GM21619 (cell line): ENCODE measurements at regions not wholly inside any gene's neighbourhood (a gene's known extent, or its start where the extent isn't known, plus 50 kb on each side); places are given as distances from the start of the nearest gene placed in this dataset.

Source experiments
- ATAC-seq: cut with Tn5 transposase; IDR thresholded peaks from one replicate; pipeline ENCODE4 v1.9.1; 2021; ENCODE audit not compliant: unreplicated experiment

- no peak for ATAC-seq
These were observed 145.8 kb upstream of the UNC5B start for GRCh38 chr10:71066600-71066999.

GRCh38 chr10:71067098-71067740, 145.2 kb upstream of the UNC5B start:
- no peak for ATAC-seq

GRCh38 chr10:71068861-71069271, 143.5 kb upstream of the UNC5B start:
- no peak for ATAC-seq

GRCh38 chr10:71069909-71070666, 142.3 kb upstream of the UNC5B start:
- no peak for ATAC-seq

- no peak for ATAC-seq
These were observed 141.6 kb upstream of the UNC5B start for GRCh38 chr10:71070741-71071140.

- no peak for ATAC-seq
These were observed 140.1 kb upstream of the UNC5B start for GRCh38 chr10:71072131-71072822.

- no peak for ATAC-seq
These were observed 139.6 kb upstream of the UNC5B start for GRCh38 chr10:71072823-71073210.

- ATAC-seq: no peak
These were observed 138.8 kb upstream of the UNC5B start for GRCh38 chr10:71073451-71074175.

GRCh38 chr10:71074176-71074755, 138.1 kb upstream of the UNC5B start:
- ATAC-seq: no peak

- no peak for ATAC-seq
These were observed 137.1 kb upstream of the UNC5B start for GRCh38 chr10:71075086-71075758.

GRCh38 chr10:71075759-71076472, 136.5 kb upstream of the UNC5B start:
- ATAC-seq: no peak

- ATAC-seq: no peak
These were observed 135.8 kb upstream of the UNC5B start for GRCh38 chr10:71076473-71077142.

- no peak for ATAC-seq
These were observed 135.2 kb upstream of the UNC5B start for GRCh38 chr10:71077143-71077581.

GRCh38 chr10:71077796-71078453, 134.4 kb upstream of the UNC5B start:
- ATAC-seq: no peak

GRCh38 chr10:71078454-71079145, 133.8 kb upstream of the UNC5B start:
- ATAC-seq: no peak

- no peak for ATAC-seq
These were observed 132.5 kb upstream of the UNC5B start for GRCh38 chr10:71079761-71080380.

- ATAC-seq: no peak
These were observed 131.8 kb upstream of the UNC5B start for GRCh38 chr10:71080381-71081228.
